ENCODE measurements at regions not wholly inside any gene's neighbourhood (a gene's known extent, or its start where the extent isn't known, plus 50 kb on each side); places are given as distances from the start of the nearest gene placed in this dataset.

DNA sequence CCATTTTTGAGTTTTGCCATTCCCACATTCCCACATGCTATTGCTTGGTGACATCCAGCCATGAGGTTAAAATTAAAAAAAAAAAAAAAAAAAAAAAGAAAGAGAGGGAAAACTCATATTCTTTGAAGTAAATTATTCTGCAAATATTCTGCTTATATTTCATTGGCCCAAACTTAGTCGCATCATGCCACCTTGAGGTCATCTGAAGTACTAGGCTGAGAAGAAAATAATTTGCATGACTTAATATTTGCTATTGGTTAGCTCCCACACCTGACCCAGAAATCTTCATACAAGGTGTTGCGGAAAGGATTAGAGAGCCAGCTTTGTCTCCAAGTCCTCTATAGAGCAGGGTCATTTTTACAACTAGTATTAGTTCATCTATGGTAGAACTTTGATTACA is 2206.0 kb downstream of the MRPL39 start:
- H3K27me3 ChIP-seq (ENCODE audit: insufficient read depth, low read depth, low read length): no peaks in the 10 kb centered on the region
- no peaks in the 10 kb centered on the region for H3K36me3 ChIP-seq (ENCODE audit: insufficient read depth, low read length)
- H3K4me3 ChIP-seq (ENCODE audit: low read length): no peak overlapping the region

DNA sequence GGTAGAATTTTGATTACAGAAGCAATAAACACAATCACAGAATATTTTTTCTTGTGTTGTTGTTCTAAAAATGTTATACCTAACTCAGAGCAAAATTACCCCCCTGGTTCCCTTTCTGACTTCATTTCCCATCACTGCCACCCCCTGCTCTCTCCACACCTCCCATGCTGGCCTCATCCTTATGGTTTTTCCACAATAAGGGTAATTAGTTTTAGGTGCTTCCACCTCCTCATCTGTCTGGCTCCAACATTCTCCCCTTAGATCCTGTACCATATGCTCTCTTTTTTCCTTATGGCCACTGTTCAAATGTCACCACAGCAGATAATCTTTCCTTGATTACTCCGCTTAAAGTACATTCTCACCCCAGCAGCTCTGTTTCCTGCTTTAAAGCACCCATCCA is 2208.6 kb downstream of the MRPL39 start:
- TF ChIP-seq EZH2 (IDR thresholded peaks at IDR 0.05; ENCODE audit: borderline replicate concordance, insufficient read depth, low read length, poor library complexity, severe bottlenecking): no peak
- TF ChIP-seq POLR2AphosphoS5 (IDR thresholded peaks at IDR 0.05): no peak
- TF ChIP-seq MXI1 (conservative IDR thresholded peaks at IDR 0.05; ENCODE audit: poor library complexity, severe bottlenecking): no peak
- TF ChIP-seq, protein P1, sequence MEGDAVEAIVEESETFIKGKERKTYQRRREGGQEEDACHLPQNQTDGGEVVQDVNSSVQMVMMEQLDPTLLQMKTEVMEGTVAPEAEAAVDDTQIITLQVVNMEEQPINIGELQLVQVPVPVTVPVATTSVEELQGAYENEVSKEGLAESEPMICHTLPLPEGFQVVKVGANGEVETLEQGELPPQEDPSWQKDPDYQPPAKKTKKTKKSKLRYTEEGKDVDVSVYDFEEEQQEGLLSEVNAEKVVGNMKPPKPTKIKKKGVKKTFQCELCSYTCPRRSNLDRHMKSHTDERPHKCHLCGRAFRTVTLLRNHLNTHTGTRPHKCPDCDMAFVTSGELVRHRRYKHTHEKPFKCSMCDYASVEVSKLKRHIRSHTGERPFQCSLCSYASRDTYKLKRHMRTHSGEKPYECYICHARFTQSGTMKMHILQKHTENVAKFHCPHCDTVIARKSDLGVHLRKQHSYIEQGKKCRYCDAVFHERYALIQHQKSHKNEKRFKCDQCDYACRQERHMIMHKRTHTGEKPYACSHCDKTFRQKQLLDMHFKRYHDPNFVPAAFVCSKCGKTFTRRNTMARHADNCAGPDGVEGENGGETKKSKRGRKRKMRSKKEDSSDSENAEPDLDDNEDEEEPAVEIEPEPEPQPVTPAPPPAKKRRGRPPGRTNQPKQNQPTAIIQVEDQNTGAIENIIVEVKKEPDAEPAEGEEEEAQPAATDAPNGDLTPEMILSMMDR (IDR thresholded peaks at IDR 0.05; ENCODE audit: poor library complexity, severe bottlenecking): no peak
- TF ChIP-seq, protein P2, sequence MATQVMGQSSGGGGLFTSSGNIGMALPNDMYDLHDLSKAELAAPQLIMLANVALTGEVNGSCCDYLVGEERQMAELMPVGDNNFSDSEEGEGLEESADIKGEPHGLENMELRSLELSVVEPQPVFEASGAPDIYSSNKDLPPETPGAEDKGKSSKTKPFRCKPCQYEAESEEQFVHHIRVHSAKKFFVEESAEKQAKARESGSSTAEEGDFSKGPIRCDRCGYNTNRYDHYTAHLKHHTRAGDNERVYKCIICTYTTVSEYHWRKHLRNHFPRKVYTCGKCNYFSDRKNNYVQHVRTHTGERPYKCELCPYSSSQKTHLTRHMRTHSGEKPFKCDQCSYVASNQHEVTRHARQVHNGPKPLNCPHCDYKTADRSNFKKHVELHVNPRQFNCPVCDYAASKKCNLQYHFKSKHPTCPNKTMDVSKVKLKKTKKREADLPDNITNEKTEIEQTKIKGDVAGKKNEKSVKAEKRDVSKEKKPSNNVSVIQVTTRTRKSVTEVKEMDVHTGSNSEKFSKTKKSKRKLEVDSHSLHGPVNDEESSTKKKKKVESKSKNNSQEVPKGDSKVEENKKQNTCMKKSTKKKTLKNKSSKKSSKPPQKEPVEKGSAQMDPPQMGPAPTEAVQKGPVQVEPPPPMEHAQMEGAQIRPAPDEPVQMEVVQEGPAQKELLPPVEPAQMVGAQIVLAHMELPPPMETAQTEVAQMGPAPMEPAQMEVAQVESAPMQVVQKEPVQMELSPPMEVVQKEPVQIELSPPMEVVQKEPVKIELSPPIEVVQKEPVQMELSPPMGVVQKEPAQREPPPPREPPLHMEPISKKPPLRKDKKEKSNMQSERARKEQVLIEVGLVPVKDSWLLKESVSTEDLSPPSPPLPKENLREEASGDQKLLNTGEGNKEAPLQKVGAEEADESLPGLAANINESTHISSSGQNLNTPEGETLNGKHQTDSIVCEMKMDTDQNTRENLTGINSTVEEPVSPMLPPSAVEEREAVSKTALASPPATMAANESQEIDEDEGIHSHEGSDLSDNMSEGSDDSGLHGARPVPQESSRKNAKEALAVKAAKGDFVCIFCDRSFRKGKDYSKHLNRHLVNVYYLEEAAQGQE (IDR thresholded peaks at IDR 0.05; ENCODE audit: borderline replicate concordance): no peak
- TF ChIP-seq RAD21 (conservative IDR thresholded peaks at IDR 0.05): no peak
- no peaks in the 10 kb centered on the region for H3F3A ChIP-seq (ENCODE audit: insufficient read depth, low read length, poor library complexity, severe bottlenecking)
- no peak overlapping the region for H3K27ac ChIP-seq (ENCODE audit: low read length)
- H4K20me1 ChIP-seq (ENCODE audit: insufficient read depth): no peaks in the 10 kb centered on the region
- H3K9ac ChIP-seq (ENCODE audit: low read length): no peak overlapping the region
- no peak overlapping the region for H3K4me3 ChIP-seq (ENCODE audit: low read length)
- no peaks in the 10 kb centered on the region for H3K9me2 ChIP-seq (ENCODE audit: insufficient read depth, low read length)
- no peaks in the 10 kb centered on the region for H3K36me3 ChIP-seq (ENCODE audit: insufficient read depth, low read length)
- no peaks in the 10 kb centered on the region for H3K79me2 ChIP-seq (replicated peaks; ENCODE audit: insufficient read depth, low read length)
- no peaks in the 10 kb centered on the region for H3K9me3 ChIP-seq (ENCODE audit: low read length)
- H3K4me2 ChIP-seq (ENCODE audit: low read length): no peak overlapping the region
- no peaks in the 10 kb centered on the region for H3K27me3 ChIP-seq (ENCODE audit: insufficient read depth, low read depth, low read length)
- no peak overlapping the region for H2AFZ ChIP-seq (ENCODE audit: low read depth, low read length)

More for the DNA sequence above, 2206.0 kb downstream of the MRPL39 start:
- Histone ChIP-seq H3K9ac (ENCODE audit: low read length) (no peak overlapping the region), H3F3A (ENCODE audit: insufficient read depth, low read length, poor library complexity, severe bottlenecking) (no peaks in the 10 kb centered on the region), H2AFZ (ENCODE audit: low read depth, low read length) (no peak overlapping the region), H3K27ac (ENCODE audit: low read length) (no peak overlapping the region), H3K9me2 (ENCODE audit: insufficient read depth, low read length) (no peaks in the 10 kb centered on the region), H3K9me3 (ENCODE audit: low read length) (no peaks in the 10 kb centered on the region), H3K4me2 (ENCODE audit: low read length) (no peak overlapping the region), H3K79me2 (replicated peaks; ENCODE audit: insufficient read depth, low read length) (no peaks in the 10 kb centered on the region), H4K20me1 (ENCODE audit: insufficient read depth) (no peaks in the 10 kb centered on the region)
- TF ChIP-seq RAD21 (conservative IDR thresholded peaks at IDR 0.05) (no peak), EZH2 (IDR thresholded peaks at IDR 0.05; ENCODE audit: borderline replicate concordance, insufficient read depth, low read length, poor library complexity, severe bottlenecking) (no peak), MXI1 (conservative IDR thresholded peaks at IDR 0.05; ENCODE audit: poor library complexity, severe bottlenecking) (no peak), POLR2AphosphoS5 (IDR thresholded peaks at IDR 0.05) (no peak), SMC3 (conservative IDR thresholded peaks at IDR 0.05; ENCODE audit: poor library complexity) (no peak), EP300 (conservative IDR thresholded peaks at IDR 0.05; ENCODE audit: poor library complexity, severe bottlenecking) (no peak), TAF1 (IDR thresholded peaks at IDR 0.05; ENCODE audit: low read depth) (no peak)
- TF ChIP-seq, protein P1 (IDR thresholded peaks at IDR 0.05; ENCODE audit: poor library complexity, severe bottlenecking): no peak
- TF ChIP-seq, protein P2 (IDR thresholded peaks at IDR 0.05; ENCODE audit: borderline replicate concordance): no peak

Data from neural cell (in vitro differentiated cells).